Activated T-cell treated with anti-CD3 and anti-CD28 coated beads, Interleukin-2, amount 50 U/mL, for 4 hours (primary cell): ENCODE measurements at regions not wholly inside any gene's neighbourhood (a gene's known extent, or its start where the extent isn't known, plus 50 kb on each side); places are given as distances from the start of the nearest gene placed in this dataset.

ENCODE experiments used
- ATAC-seq, 2 donors: fragments of 200-7000 bp; cut with Tn5 transposase; one replicate each; pipeline ENCODE4 v1.10.0; 2021
- DNase-seq: peaks from one replicate; pipeline ENCODE4 v3.0.0-alpha.2; 2020
- H3K27me3 Mint-ChIP-seq: one replicate; pipeline ENCODE4 v1.8.0; 2021; ENCODE audit warnings: low read depth, mixed read lengths
- H3K36me3 Mint-ChIP-seq: one replicate; pipeline ENCODE4 v1.8.0; 2022; ENCODE audit warnings: mixed read lengths; ENCODE audit not compliant: insufficient read depth
- H3K4me1 Mint-ChIP-seq: one replicate; pipeline ENCODE4 v1.8.0; 2021; ENCODE audit warnings: low read depth, mixed read lengths
- H3K4me3 Mint-ChIP-seq: one replicate; pipeline ENCODE4 v1.8.0; 2021; ENCODE audit warnings: mild to moderate bottlenecking, moderate library complexity, mixed read lengths
- H3K9me3 Mint-ChIP-seq: one replicate; pipeline ENCODE4 v1.8.0; 2021; ENCODE audit warnings: mixed read lengths

- ATAC-seq = no peak
- DNase-seq = no peak
- no peaks in the 10 kb centered on the region for H3K27me3 Mint-ChIP-seq
- H3K4me3 Mint-ChIP-seq = no peak overlapping the region
- no peaks in the 10 kb centered on the region for H3K4me1 Mint-ChIP-seq
- H3K9me3 Mint-ChIP-seq = no peaks in the 10 kb centered on the region
- no peaks in the 10 kb centered on the region for H3K36me3 Mint-ChIP-seq
Observed at GRCh38 chr21:16538936-16539440, 809.2 kb downstream of the USP25 start.

GRCh38 chr21:16540966-16541727, 811.4 kb downstream of the USP25 start:
- Mint-ChIP-seq H3K9me3 (no peaks in the 10 kb centered on the region), H3K4me3 (no peak overlapping the region), H3K4me1 (no peaks in the 10 kb centered on the region), H3K27me3 (no peaks in the 10 kb centered on the region), H3K36me3 (no peaks in the 10 kb centered on the region)
- DNase-seq (no peak), ATAC-seq (no peak)

- Mint-ChIP-seq H3K36me3 (no peaks in the 10 kb centered on the region), H3K4me1 (no peaks in the 10 kb centered on the region)
- ATAC-seq = no peak
Observed at GRCh38 chr21:16550118-16550517, 820.3 kb downstream of the USP25 start.

GRCh38 chr21:16550917-16551741, 821.3 kb downstream of the USP25 start:
- no peaks in the 10 kb centered on the region for H3K27me3 Mint-ChIP-seq
- DNase-seq = no peak
- H3K4me3 Mint-ChIP-seq = no peak overlapping the region
- ATAC-seq = no peak
- no peaks in the 10 kb centered on the region for H3K9me3 Mint-ChIP-seq
- no peaks in the 10 kb centered on the region for H3K4me1 Mint-ChIP-seq
- H3K36me3 Mint-ChIP-seq = no peaks in the 10 kb centered on the region

More at GRCh38 chr21:16550118-16550517, 820.3 kb downstream of the USP25 start:
- Mint-ChIP-seq H3K4me3 (no peak overlapping the region), H3K27me3 (no peaks in the 10 kb centered on the region), H3K9me3 (no peaks in the 10 kb centered on the region)
- no peak for DNase-seq

- no peaks in the 10 kb centered on the region for H3K4me1 Mint-ChIP-seq
- ATAC-seq = no peak
- peaks cover 4% of the 10 kb centered on the region for H3K9me3 Mint-ChIP-seq
- DNase-seq = no peak
- H3K4me3 Mint-ChIP-seq = no peak overlapping the region
- H3K27me3 Mint-ChIP-seq = no peaks in the 10 kb centered on the region
- H3K36me3 Mint-ChIP-seq = no peaks in the 10 kb centered on the region
Observed at GRCh38 chr21:16552880-16553279, 823.1 kb downstream of the USP25 start.

GRCh38 chr21:16554503-16554902, 824.7 kb downstream of the USP25 start:
- no peak for DNase-seq
- no peaks in the 10 kb centered on the region for H3K36me3 Mint-ChIP-seq
- H3K27me3 Mint-ChIP-seq = no peaks in the 10 kb centered on the region
- ATAC-seq = no peak
- no peaks in the 10 kb centered on the region for H3K4me1 Mint-ChIP-seq
- H3K9me3 Mint-ChIP-seq = peaks cover 4% of the 10 kb centered on the region
- H3K4me3 Mint-ChIP-seq = no peak overlapping the region

GRCh38 chr21:16563116-16563515, 833.3 kb downstream of the USP25 start:
- no peaks in the 10 kb centered on the region for H3K27me3 Mint-ChIP-seq
- no peaks in the 10 kb centered on the region for H3K36me3 Mint-ChIP-seq
- no peak for ATAC-seq
- no peaks in the 10 kb centered on the region for H3K4me1 Mint-ChIP-seq
- no peaks in the 10 kb centered on the region for H3K9me3 Mint-ChIP-seq
- DNase-seq = no peak
- H3K4me3 Mint-ChIP-seq = no peak overlapping the region

GRCh38 chr21:16563795-16564194, 834.0 kb downstream of the USP25 start:
- peaks cover 2% of the 10 kb centered on the region for H3K9me3 Mint-ChIP-seq
- DNase-seq (no peak), ATAC-seq (no peak)
- no peaks in the 10 kb centered on the region for H3K27me3 Mint-ChIP-seq
- H3K4me1 Mint-ChIP-seq = no peaks in the 10 kb centered on the region
- H3K36me3 Mint-ChIP-seq = no peaks in the 10 kb centered on the region
- H3K4me3 Mint-ChIP-seq = no peak overlapping the region

- peaks cover 3% of the 10 kb centered on the region for H3K9me3 Mint-ChIP-seq
- H3K36me3 Mint-ChIP-seq = no peaks in the 10 kb centered on the region
- H3K27me3 Mint-ChIP-seq = no peaks in the 10 kb centered on the region
- no peaks in the 10 kb centered on the region for H3K4me1 Mint-ChIP-seq
- ATAC-seq = no peak
- H3K4me3 Mint-ChIP-seq = no peak overlapping the region
- DNase-seq = no peak
Observed at GRCh38 chr21:16568244-16568643, 838.5 kb downstream of the USP25 start.

GRCh38 chr21:16568661-16569060, 838.9 kb downstream of the USP25 start:
- DNase-seq (no peak), ATAC-seq (no peak)
- no peaks in the 10 kb centered on the region for H3K27me3 Mint-ChIP-seq
- H3K4me1 Mint-ChIP-seq = no peaks in the 10 kb centered on the region
- H3K36me3 Mint-ChIP-seq = no peaks in the 10 kb centered on the region
- peaks cover 3% of the 10 kb centered on the region for H3K9me3 Mint-ChIP-seq
- H3K4me3 Mint-ChIP-seq = no peak overlapping the region

GRCh38 chr21:16569679-16570078, 839.9 kb downstream of the USP25 start:
- ATAC-seq (no peak), DNase-seq (no peak)
- H3K4me1 Mint-ChIP-seq = no peaks in the 10 kb centered on the region
- no peaks in the 10 kb centered on the region for H3K36me3 Mint-ChIP-seq
- H3K9me3 Mint-ChIP-seq = peaks cover 7% of the 10 kb centered on the region
- no peaks in the 10 kb centered on the region for H3K27me3 Mint-ChIP-seq
- no peak overlapping the region for H3K4me3 Mint-ChIP-seq

GRCh38 chr21:16570171-16570570, 840.4 kb downstream of the USP25 start:
- DNase-seq (no peak), ATAC-seq (no peak)
- H3K27me3 Mint-ChIP-seq = no peaks in the 10 kb centered on the region
- peaks cover 10% of the 10 kb centered on the region for H3K9me3 Mint-ChIP-seq
- H3K36me3 Mint-ChIP-seq = no peaks in the 10 kb centered on the region
- H3K4me1 Mint-ChIP-seq = no peaks in the 10 kb centered on the region
- H3K4me3 Mint-ChIP-seq = no peak overlapping the region

GRCh38 chr21:16570856-16571255, 841.1 kb downstream of the USP25 start:
- DNase-seq (no peak), ATAC-seq (no peak)
- peaks cover 10% of the 10 kb centered on the region for H3K9me3 Mint-ChIP-seq
- H3K36me3 Mint-ChIP-seq = no peaks in the 10 kb centered on the region
- no peaks in the 10 kb centered on the region for H3K4me1 Mint-ChIP-seq
- no peak overlapping the region for H3K4me3 Mint-ChIP-seq
- H3K27me3 Mint-ChIP-seq = no peaks in the 10 kb centered on the region

- Mint-ChIP-seq H3K4me1 (no peaks in the 10 kb centered on the region), H3K4me3 (no peak overlapping the region), H3K36me3 (no peaks in the 10 kb centered on the region), H3K27me3 (no peaks in the 10 kb centered on the region), H3K9me3 (peaks cover 13% of the 10 kb centered on the region)
- ATAC-seq (no peak), DNase-seq (no peak)
Observed at GRCh38 chr21:16571594-16571993, 841.8 kb downstream of the USP25 start.

- no peaks in the 10 kb centered on the region for H3K27me3 Mint-ChIP-seq
- H3K4me1 Mint-ChIP-seq = no peaks in the 10 kb centered on the region
- H3K4me3 Mint-ChIP-seq = no peak overlapping the region
- ATAC-seq (no peak), DNase-seq (no peak)
- H3K9me3 Mint-ChIP-seq = peaks cover 13% of the 10 kb centered on the region
- H3K36me3 Mint-ChIP-seq = no peaks in the 10 kb centered on the region
Observed at GRCh38 chr21:16572032-16572431, 842.2 kb downstream of the USP25 start.
